Thyroid gland (tissue), 4 donors: ENCODE measurements at regions not wholly inside any gene's neighbourhood (a gene's known extent, or its start where the extent isn't known, plus 50 kb on each side); places are given as distances from the start of the nearest gene placed in this dataset.
"Not testable (repeated sequence)": the region's sequence is repeated elsewhere in the genome, so short reads cannot be mapped to it uniquely, and the experiment has no call there.

Experiments used
- DNase-seq, 2 donors: peaks; one replicate each; pipeline ENCODE4 v3.0.0-alpha.2; 2019
- H3K27ac ChIP-seq, 3 donors: fragments of 200-600 bp; sonication (generic); 1 replicate in 2 of 3; 2 replicates in 1 of 3; pipeline ENCODE4 v1.5.1; 2016 to 2019; ENCODE audit warnings: mild to moderate bottlenecking in 1 of 3, moderate library complexity in 1 of 3
- H3K27me3 ChIP-seq: fragments of 200-600 bp; sonication (generic); one replicate; pipeline ENCODE4 v1.5.1; 2019
- H3K36me3 ChIP-seq, 2 donors: fragments of 200-600 bp; sonication (generic); one replicate each; pipeline ENCODE4 v1.5.1; 2016 to 2019
- H3K4me1 ChIP-seq, 2 donors: fragments of 200-600 bp; sonication (generic); one replicate each; pipeline ENCODE4 v1.5.1; 2017 to 2019
- H3K4me3 ChIP-seq, 3 donors: fragments of 200-600 bp; sonication (generic); replicated peaks in 1 of 3; 1 replicate in 2 of 3; 2 replicates in 1 of 3; pipeline ENCODE4 v1.5.1; 2016; ENCODE audit warnings: mild to moderate bottlenecking in 1 of 3
- H3K9me3 ChIP-seq: fragments of 200-600 bp; sonication (generic); one replicate; pipeline ENCODE4 v1.5.1; 2017
- POLR2A ChIP-seq, 2 donors: fragments of 450-650 bp; IDR thresholded peaks; one replicate each; pipeline ENCODE4 v1.6.1; 2017; ENCODE audit warnings: antibody characterized with exemption in 2 of 2, mild to moderate bottlenecking in 2 of 2, moderate library complexity in 1 of 2
- WGBS, 2 donors: methylation state at CpG; one replicate each; pipeline ENCODE4 v1.1.5; 2017; 5-methylcytosine and 5-hydroxymethylcytosine counted together
- intact Hi-C: fragments of 100-400 bp; cut with DNase I; formaldehyde crosslinking; loops from one replicate; pipeline ENCODE4 v1.15.1; 2023
- TF ChIP-seq, protein P1 (sequence below), 6 experiments: fragments of 200-600 bp in 3 of 6; fragments of 450-650 bp in 3 of 6; sonication (generic) in 3 of 6; IDR thresholded peaks; one replicate each; pipeline ENCODE4 v1.5.1; 2016 to 2019; ENCODE audit warnings: antibody characterized with exemption in 6 of 6, mild to moderate bottlenecking in 2 of 6, inconsistent platforms in 1 of 6, moderate library complexity in 1 of 6

DNA sequence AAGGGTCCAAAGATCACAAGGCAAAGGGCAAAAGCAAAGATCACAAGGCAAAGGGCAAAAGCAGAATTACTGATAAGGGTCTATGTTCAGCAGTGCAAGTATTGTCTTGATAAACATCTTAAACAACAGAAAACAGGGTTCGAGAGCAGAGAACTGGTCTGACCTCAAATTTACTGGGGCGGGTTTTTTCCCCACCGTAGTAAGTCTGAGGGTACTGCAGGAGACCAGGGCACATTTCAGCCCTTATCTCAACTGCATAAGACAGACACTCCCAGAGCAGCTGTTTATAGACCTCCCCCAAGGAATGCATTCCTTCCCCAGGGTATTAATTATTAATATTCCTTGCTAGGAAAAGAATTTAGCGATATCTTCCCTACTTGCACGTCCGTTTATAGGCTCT, 61.3 kb downstream of the ZNF860 start:
- DNase-seq, H3K27me3 ChIP-seq, H3K27ac ChIP-seq, intact Hi-C loops, H3K4me1 ChIP-seq, H3K9me3 ChIP-seq, H3K4me3 ChIP-seq, H3K36me3 ChIP-seq: not testable (repeated sequence)
- WGBS, 2 donors = 80 to 86% methylated on average over 6 of the region's 6 CpGs

DNA sequence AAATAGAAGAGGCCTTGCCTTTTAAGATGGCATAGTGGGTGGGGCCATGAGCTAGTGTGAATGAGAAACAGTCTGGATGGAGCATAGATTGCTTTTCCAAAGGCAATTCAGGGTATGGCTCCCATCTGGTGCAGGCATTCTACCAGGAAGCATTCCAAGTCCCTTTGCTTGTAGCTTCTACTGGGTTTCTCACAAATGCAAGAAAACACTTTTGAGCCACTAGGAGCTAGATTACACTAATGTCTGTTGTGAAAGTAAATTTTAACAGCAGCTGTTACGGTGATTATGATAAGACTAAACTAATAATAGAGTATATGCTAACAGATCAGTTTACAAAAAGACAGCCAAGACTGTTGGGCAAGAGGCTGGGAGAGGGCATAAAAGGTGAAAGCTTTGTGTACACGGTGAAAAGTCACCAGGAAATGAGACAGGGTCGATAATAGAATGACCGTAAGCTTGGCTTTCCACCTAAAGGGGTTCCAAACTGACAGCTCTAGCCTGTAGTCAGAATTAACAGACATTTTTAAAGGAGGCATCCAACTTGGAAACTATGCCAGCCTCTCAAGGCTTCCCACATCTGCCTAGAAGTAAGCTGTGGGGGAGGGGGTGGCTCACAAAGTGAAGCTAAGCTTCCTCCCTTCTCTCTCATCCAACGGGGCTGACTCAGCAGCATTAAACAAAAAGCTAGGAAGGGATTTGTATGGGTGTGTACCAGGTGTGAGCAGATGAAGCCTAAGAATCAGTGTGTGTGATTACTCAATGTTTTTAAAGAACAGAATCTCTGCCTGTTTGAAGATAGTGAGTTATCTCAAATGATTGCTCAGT, 61.1 kb upstream of the GPD1L start:
- DNase-seq = peak in 1 of 2 donors; percentile 63
- peaks cover 0 to 8% of the 10 kb centered on the region in 2 donors for H3K4me1 ChIP-seq
- no peaks in the 10 kb centered on the region for H3K36me3 ChIP-seq
- intact Hi-C loops = no loop called here
- no peak for TF ChIP-seq POLR2A (IDR thresholded peaks at IDR 0.05)
- TF ChIP-seq, protein P1, sequence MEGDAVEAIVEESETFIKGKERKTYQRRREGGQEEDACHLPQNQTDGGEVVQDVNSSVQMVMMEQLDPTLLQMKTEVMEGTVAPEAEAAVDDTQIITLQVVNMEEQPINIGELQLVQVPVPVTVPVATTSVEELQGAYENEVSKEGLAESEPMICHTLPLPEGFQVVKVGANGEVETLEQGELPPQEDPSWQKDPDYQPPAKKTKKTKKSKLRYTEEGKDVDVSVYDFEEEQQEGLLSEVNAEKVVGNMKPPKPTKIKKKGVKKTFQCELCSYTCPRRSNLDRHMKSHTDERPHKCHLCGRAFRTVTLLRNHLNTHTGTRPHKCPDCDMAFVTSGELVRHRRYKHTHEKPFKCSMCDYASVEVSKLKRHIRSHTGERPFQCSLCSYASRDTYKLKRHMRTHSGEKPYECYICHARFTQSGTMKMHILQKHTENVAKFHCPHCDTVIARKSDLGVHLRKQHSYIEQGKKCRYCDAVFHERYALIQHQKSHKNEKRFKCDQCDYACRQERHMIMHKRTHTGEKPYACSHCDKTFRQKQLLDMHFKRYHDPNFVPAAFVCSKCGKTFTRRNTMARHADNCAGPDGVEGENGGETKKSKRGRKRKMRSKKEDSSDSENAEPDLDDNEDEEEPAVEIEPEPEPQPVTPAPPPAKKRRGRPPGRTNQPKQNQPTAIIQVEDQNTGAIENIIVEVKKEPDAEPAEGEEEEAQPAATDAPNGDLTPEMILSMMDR (IDR thresholded peaks at IDR 0.05) = no peak
- no peaks in the 10 kb centered on the region for H3K27me3 ChIP-seq
- 47 to 52% methylated on average over 5 of the region's 5 CpGs for WGBS, 2 donors
- H3K27ac ChIP-seq = peak overlapping the region in 1 of 3 donors; percentile 11
- no peak overlapping the region for H3K4me3 ChIP-seq
- no peaks in the 10 kb centered on the region for H3K9me3 ChIP-seq

DNA sequence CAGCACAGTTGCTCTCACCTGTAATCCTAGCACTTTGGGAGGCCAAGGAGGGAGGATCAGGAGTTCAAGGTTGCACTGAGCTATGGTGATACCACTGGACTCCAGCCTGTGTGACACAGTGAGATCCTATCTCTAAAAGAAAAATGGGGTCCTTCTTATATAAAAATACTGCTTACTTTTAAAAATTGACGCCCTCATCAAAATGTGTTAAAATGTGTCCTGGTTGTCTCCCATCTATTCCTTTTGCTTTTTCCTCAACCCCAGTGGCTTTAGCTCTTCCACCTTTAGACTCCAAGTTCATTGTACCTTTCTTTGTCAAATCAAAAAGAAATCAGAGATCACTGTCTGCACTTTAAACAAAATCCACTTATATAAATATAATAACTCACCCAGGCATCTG, 60.3 kb upstream of the GPD1L start:
- no peak for TF ChIP-seq POLR2A (IDR thresholded peaks at IDR 0.05)
- TF ChIP-seq, protein P1 (IDR thresholded peaks at IDR 0.05) = no peak
- Histone ChIP-seq H3K4me1 (peaks cover 0 to 8% of the 10 kb centered on the region in 2 donors), H3K36me3 (no peaks in the 10 kb centered on the region), H3K27ac (no peak overlapping the region), H3K27me3 (no peaks in the 10 kb centered on the region), H3K4me3 (no peak overlapping the region), H3K9me3 (no peaks in the 10 kb centered on the region)
- intact Hi-C loops = no loop called here
- DNase-seq = no peak
- 96 to 98% methylated on average over 1 of the region's 1 CpG for WGBS, 2 donors

DNA sequence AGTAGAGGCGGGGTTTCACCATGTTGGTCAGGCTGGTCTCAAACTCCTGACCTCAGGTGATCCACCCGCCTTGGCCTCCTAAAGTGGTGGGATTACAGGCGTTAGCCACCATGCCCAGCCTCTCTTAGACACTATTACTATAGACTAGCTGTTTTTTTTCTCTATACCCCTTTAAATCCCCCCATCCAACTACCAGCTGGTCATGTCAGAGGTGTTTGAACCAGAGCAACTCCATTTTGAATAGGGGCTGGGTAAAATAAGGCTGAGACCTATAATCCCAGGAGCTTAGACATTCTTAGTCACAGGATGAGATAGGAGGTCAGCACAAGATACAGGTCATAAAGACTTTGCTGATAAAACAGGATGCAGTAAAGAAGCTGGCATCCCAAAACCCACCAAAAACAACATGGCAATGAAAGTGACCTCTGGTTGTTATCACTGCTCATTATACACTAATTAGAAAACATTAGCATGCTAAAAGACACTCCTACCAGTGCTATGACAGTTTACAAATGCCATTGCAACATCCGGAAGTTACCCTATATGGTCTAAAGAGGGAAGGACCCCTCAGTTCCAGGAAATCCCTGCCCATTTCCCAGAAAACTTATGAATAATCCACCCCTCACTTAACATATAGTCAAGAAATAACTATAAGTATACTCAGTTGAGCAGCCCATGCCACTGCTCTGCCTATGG, 57.8 kb upstream of the GPD1L start:
- no peaks in the 10 kb centered on the region for H3K9me3 ChIP-seq
- H3K4me3 ChIP-seq = no peak overlapping the region
- WGBS, 2 donors = 97 to 99% methylated on average over 4 of the region's 4 CpGs
- TF ChIP-seq, protein P1 (IDR thresholded peaks at IDR 0.05) = no peak
- TF ChIP-seq POLR2A (IDR thresholded peaks at IDR 0.05) = no peak
- DNase-seq = no peak
- no peaks in the 10 kb centered on the region for H3K27me3 ChIP-seq
- no peak overlapping the region for H3K27ac ChIP-seq
- intact Hi-C loops = no loop called here
- H3K4me1 ChIP-seq = peaks cover 0 to 8% of the 10 kb centered on the region in 2 donors
- H3K36me3 ChIP-seq = no peaks in the 10 kb centered on the region

DNA sequence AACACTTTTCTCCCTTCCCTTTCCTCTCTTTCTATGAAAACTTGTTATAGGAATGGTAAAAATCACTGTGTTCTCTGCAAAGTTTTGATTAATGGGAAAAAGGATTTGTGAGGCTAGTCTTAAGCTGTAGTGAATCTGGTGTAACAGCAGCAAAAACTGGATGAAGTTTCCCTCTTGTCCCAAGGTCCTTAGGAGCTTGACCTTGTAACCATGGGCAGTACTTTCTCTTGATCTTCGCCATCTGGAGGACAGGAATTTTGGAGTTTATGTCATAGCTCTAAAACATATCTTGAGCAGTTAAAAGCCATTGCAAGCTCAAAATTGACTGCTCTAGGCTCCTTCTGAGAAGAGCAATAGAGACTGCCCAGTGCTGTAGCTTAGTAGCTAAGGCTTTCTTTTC, 56.5 kb upstream of the GPD1L start:
- Histone ChIP-seq H3K27me3 (no peaks in the 10 kb centered on the region), H3K4me1 (peaks cover 0 to 7% of the 10 kb centered on the region in 2 donors), H3K4me3 (no peak overlapping the region), H3K27ac (no peak overlapping the region), H3K9me3 (no peaks in the 10 kb centered on the region), H3K36me3 (no peaks in the 10 kb centered on the region)
- no peak for TF ChIP-seq POLR2A (IDR thresholded peaks at IDR 0.05)
- TF ChIP-seq, protein P1 (IDR thresholded peaks at IDR 0.05) = no peak
- intact Hi-C loops = no loop called here
- WGBS, 2 donors = 97 to 100% methylated on average over 1 of the region's 1 CpG
- DNase-seq = no peak

DNA sequence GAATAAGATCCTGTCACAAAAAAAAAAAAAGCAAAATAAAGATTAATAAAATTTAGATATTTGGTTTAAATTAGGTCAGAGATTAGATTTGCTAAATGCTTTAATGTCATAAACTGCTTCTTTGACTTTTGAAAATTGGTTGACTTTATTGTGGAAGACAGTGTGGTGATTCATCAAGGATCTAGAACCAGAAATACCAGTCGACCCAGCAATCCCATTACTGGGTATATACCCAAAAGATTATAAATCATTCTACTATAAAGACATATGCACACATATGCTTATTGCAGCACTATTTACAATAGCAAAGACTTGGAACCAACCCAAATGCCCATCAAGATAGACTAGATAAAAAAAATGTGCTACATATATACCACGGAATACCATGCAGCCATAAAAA, 54.2 kb upstream of the GPD1L start:
- H3K27ac ChIP-seq, intact Hi-C loops, H3K36me3 ChIP-seq, H3K4me1 ChIP-seq, DNase-seq, H3K27me3 ChIP-seq, H3K9me3 ChIP-seq, H3K4me3 ChIP-seq: not testable (repeated sequence)
- 45 to 68% methylated on average over 2 of the region's 2 CpGs for WGBS, 2 donors

DNA sequence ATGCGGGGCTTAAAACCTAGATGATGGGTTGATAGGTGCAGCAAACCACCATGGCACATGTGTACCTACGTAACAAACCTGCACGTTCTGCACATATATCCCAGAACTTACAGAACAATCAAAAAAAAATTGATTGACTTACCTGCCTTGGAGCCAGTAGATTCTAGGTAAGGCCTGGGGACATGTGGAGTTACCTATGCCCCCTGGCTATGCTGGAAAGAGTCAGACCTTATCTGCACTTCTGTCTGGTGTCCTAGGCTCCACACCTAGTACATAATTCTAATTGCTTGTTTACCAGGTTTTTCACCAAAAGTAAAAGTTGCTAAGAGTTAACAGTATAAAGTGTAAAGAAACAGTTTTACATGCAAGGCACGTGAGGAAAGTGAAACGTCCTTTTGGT, 53.6 kb upstream of the GPD1L start:
- 77 to 84% methylated on average over 5 of the region's 5 CpGs for WGBS, 2 donors
- intact Hi-C loops, H3K4me3 ChIP-seq: not testable (repeated sequence)

More for the DNA sequence above, 53.6 kb upstream of the GPD1L start:
- H3K36me3 ChIP-seq, DNase-seq, H3K4me1 ChIP-seq, H3K27ac ChIP-seq, H3K9me3 ChIP-seq, H3K27me3 ChIP-seq: not testable (repeated sequence)
